Endothelial cell (in vitro differentiated cells): ENCODE measurements at regions not wholly inside any gene's neighbourhood (a gene's known extent, or its start where the extent isn't known, plus 50 kb on each side); places are given as distances from the start of the nearest gene placed in this dataset.

Source experiments
- DNase-seq: peaks from one replicate; pipeline ENCODE4 v3.0.0; 2021; ENCODE audit warnings: low spot score
- H3K27ac Mint-ChIP-seq: one replicate; pipeline ENCODE4 v1.8.0; 2021; ENCODE audit warnings: mixed read lengths, inconsistent platforms; ENCODE audit not compliant: unreplicated experiment
- H3K27me3 Mint-ChIP-seq: one replicate; pipeline ENCODE4 v1.8.0; 2021; ENCODE audit warnings: mild to moderate bottlenecking, moderate library complexity, mixed read lengths, inconsistent platforms; ENCODE audit not compliant: unreplicated experiment
- H3K36me3 Mint-ChIP-seq: one replicate; pipeline ENCODE4 v1.8.0; 2021; ENCODE audit warnings: mild to moderate bottlenecking, low read depth, mixed read lengths, inconsistent platforms; ENCODE audit not compliant: unreplicated experiment
- H3K4me1 Mint-ChIP-seq: one replicate; pipeline ENCODE4 v1.8.0; 2021; ENCODE audit warnings: mild to moderate bottlenecking, mixed read lengths, inconsistent platforms; ENCODE audit not compliant: unreplicated experiment
- H3K4me3 Mint-ChIP-seq: one replicate; pipeline ENCODE4 v1.8.0; 2021; ENCODE audit warnings: mild to moderate bottlenecking, mixed read lengths, inconsistent platforms; ENCODE audit not compliant: unreplicated experiment
- H3K9me3 Mint-ChIP-seq: one replicate; pipeline ENCODE4 v1.8.0; 2021; ENCODE audit warnings: mixed read lengths, inconsistent platforms; ENCODE audit not compliant: unreplicated experiment
- CTCF ChIP-seq: fragments of 200-600 bp; sonication (generic); IDR thresholded peaks from one replicate; pipeline ENCODE4 v1.5.0; 2021; ENCODE audit warnings: antibody characterized with exemption; ENCODE audit not compliant: unreplicated experiment

GRCh38 chr21:38714999-38715398 is 90.7 kb upstream of the ETS2 start:
- Mint-ChIP-seq H3K27ac (no peak overlapping the region), H3K9me3 (no peaks in the 10 kb centered on the region), H3K27me3 (peaks cover 2% of the 10 kb centered on the region), H3K4me1 (peaks cover 3% of the 10 kb centered on the region), H3K4me3 (no peak overlapping the region), H3K36me3 (no peaks in the 10 kb centered on the region)
- no peak for DNase-seq
- no peak for TF ChIP-seq CTCF

- H3K4me1 Mint-ChIP-seq = peaks cover 3% of the 10 kb centered on the region
- H3K27me3 Mint-ChIP-seq = peaks cover 2% of the 10 kb centered on the region
- no peak overlapping the region for H3K4me3 Mint-ChIP-seq
- H3K36me3 Mint-ChIP-seq = no peaks in the 10 kb centered on the region
- H3K9me3 Mint-ChIP-seq = no peaks in the 10 kb centered on the region
- no peak for TF ChIP-seq CTCF
- no peak overlapping the region for H3K27ac Mint-ChIP-seq
- DNase-seq = no peak
Observed at GRCh38 chr21:38716088-38716487, 89.6 kb upstream of the ETS2 start.

- H3K27ac Mint-ChIP-seq = no peak overlapping the region
- DNase-seq = no peak
- no peaks in the 10 kb centered on the region for H3K9me3 Mint-ChIP-seq
Observed at GRCh38 chr21:38716942-38717341, 88.8 kb upstream of the ETS2 start.

GRCh38 chr21:38718481-38718880 is 87.2 kb upstream of the ETS2 start:
- no peaks in the 10 kb centered on the region for H3K36me3 Mint-ChIP-seq
- H3K9me3 Mint-ChIP-seq = no peaks in the 10 kb centered on the region
- no peak for DNase-seq
- peaks cover 2% of the 10 kb centered on the region for H3K27me3 Mint-ChIP-seq
- TF ChIP-seq CTCF = no peak
- no peak overlapping the region for H3K4me3 Mint-ChIP-seq
- H3K27ac Mint-ChIP-seq = peak overlapping the region; percentile 2
- no peaks in the 10 kb centered on the region for H3K4me1 Mint-ChIP-seq

More at GRCh38 chr21:38716942-38717341, 88.8 kb upstream of the ETS2 start:
- Mint-ChIP-seq H3K4me1 (no peaks in the 10 kb centered on the region), H3K36me3 (no peaks in the 10 kb centered on the region), H3K4me3 (no peak overlapping the region), H3K27me3 (peaks cover 2% of the 10 kb centered on the region)
- TF ChIP-seq CTCF = no peak

GRCh38 chr21:38720074-38720473 is 85.7 kb upstream of the ETS2 start:
- peaks cover 5% of the 10 kb centered on the region for H3K36me3 Mint-ChIP-seq
- no peak overlapping the region for H3K4me3 Mint-ChIP-seq
- no peaks in the 10 kb centered on the region for H3K9me3 Mint-ChIP-seq
- no peak for DNase-seq
- H3K27ac Mint-ChIP-seq = no peak overlapping the region
- TF ChIP-seq CTCF = no peak
- H3K27me3 Mint-ChIP-seq = peaks cover 2% of the 10 kb centered on the region
- H3K4me1 Mint-ChIP-seq = no peaks in the 10 kb centered on the region
